OCI-M2 (cell line): ENCODE measurements at regions not wholly inside any gene's neighbourhood (a gene's known extent, or its start where the extent isn't known, plus 50 kb on each side); places are given as distances from the start of the nearest gene placed in this dataset.

Experiments
- DNase-seq: peaks from one replicate; lab custom pipeline; 2025; ENCODE audit not compliant: unreplicated experiment; lab: John Stamatoyannopoulos, UW

DNA sequence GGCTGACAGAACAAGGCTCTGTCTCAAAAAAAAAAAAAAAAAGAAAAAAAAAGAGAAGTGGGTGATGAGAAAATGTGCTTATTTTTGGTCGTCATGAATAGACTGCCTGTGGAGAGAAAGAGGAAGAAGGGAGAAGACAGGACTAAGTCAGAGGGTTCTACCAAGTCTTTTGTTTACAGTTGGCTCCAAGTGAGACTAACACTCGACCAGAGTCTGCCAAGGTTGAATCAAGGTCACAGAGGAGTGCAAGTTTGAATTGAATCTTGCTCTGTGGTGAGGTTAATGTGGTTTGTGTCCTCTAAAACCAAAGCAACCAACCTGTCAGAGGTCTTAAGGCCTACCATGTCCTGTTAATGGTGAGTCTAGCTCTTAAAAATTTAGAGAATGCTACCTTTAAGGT lies 334.1 kb upstream of the GRM7 start:
- no peak for DNase-seq

DNA sequence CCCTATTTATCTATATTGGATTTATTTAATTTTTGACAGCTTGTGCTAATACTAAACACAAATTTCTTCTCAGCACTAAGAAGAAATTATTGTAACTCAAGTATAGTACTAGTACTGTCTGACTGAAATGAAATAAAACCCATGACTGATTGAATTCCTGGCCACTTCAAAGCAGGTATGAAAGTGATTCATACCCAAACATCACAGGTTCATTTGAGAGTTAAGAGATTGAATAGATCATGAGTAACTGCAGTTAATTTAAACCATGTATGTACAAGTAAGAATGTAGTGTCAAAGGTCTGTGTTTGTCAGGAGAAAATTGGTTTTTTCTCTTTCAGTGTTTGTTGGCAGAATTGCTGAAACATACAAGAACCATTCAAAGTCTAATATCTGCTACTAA lies 332.0 kb upstream of the GRM7 start:
- DNase-seq = no peak

GRCh38 chr3:6531153-6531552 lies 329.8 kb upstream of the GRM7 start:
- DNase-seq = no peak

GRCh38 chr3:6532101-6532500 lies 328.8 kb upstream of the GRM7 start:
- DNase-seq = no peak

- DNase-seq = no peak
These were observed 319.9 kb upstream of the GRM7 start for GRCh38 chr3:6540981-6541380.

DNA sequence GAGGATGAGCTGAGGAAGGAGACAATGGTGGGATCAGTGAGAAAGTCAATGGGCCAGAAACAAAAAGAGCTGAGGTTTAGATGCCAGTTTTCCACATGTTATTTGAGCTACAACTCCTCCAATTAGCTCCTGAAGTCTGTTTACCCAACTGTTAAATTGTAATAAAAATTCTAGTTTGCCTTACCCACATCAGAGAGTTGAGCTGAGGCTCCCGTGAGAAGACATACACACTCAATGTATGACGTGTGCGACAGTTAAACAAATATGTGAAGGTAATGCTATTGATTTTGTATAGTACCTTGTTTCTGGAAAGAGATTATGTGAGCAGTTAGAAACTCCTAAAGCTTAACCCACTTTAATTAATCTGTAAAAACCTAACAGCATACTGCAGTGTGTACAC lies 318.1 kb upstream of the GRM7 start:
- no peak for DNase-seq

- DNase-seq = no peak
These were observed 311.6 kb upstream of the GRM7 start for GRCh38 chr3:6549296-6549695.

DNA sequence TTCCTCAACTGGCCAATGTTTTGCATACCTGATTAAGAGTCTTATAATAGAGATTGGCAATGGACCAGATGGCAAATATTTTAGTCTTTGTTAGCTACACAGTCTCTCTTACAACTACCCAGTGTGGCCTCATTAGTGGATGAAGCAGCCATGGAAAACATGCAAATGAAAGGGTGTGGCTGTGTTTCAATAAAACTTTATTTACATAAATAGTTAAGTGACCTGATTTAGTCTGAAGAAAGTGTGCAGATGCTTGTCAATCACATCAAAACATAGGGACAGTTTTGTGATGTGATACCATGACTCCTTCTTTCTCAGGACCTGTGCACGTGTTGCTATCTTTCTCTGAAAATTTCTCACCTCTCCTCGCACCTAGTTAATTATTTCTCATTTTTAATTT lies 309.8 kb upstream of the GRM7 start:
- DNase-seq = no peak

DNA sequence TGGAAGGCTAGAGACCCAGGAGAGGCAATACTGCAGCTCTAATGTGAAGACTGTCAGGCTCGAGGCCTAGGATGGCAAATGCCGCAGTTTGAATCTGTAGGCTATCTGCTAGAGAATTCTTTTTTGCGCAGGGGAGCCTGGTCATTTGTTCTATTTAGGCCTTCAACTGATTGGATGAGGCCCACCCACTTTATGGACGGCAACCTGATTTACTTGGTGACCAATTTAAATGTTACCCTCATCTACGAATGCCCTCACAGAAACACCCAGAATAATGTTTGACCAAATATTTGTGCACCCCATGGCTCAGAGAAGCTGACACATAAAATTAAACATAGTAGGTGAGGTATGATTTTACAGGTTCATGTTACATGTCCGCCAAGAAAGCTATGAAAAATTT lies 300.7 kb upstream of the GRM7 start:
- no peak for DNase-seq

DNA sequence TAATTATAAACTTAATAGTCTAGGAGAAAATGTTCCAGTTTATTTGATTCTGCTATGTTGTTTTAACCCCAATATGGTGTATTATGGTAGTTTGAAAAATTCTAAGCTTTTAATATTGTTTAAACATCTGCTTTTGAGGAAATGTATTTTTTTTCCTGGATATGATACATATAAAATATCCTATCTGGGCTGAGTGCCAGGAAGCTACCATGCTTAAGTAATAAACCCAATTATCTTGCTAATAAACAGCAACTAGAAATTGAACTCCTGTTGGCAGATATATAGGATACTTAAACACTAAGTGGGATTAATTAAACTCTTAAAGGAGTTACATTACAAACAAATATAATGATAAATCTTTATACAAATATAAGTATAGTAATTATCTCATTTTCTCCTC lies 293.7 kb upstream of the GRM7 start:
- DNase-seq = no peak

DNA sequence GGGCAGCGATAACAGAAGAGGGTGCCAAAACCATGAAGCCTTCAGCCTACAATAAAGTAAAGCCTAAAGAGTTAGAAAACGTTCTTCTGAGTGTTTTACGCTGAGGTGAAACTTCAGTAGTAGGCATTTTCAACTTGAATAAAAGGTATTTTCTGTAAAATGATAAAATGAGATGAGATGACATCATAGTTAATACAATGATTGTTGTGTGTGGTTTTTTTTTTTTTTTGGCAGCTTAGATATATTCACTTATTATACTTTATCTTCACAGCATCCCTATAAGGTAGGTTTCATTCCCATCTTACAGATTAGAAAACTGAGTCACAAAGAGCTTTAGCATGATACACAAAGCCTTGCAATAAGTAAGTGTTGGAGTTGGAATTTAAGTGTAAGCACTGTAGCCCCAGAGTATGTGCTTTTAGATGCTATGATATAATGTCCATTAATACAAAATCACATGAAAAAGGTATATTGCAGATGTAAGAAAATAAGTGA lies 291.9 kb upstream of the GRM7 start:
- DNase-seq = no peak

GRCh38 chr3:6571448-6571847 lies 289.5 kb upstream of the GRM7 start:
- no peak for DNase-seq

DNA sequence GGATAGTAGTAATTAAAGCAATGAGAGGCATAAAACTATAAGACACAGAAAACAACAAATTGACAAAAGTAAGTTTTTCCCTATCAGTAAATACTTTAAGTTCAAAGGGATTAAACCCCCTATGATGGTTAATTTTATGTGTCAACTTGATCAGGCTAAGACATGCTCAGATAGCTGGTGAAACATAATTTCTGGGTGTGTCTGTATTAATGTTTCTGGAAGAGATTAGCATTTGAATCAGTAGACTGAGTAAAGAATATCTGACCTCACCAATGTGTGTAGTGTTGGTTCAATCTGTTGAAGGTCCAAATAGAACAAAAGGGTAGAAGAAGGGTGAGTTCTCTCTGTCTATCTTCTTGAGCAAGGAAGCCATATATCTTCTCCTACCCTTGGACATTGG lies 283.3 kb upstream of the GRM7 start:
- no peak for DNase-seq

DNA sequence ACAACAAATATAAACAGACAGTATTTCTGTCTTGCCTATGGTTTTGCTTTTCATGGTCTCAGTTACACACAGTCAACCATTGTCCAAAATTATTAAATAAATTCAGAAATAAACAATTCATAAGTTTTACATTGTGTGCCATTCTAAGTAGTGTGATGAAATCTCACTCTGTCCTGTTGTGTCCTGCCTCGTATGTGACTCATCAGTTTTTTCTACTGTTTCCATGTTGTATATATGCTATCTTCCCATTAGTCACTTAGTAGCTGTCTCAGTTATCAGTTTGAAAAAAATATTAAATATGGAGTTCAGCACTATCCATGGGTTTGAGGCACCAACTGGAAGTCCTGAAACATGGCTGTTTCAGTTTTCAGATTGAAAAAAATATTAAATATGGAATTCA lies 282.4 kb upstream of the GRM7 start:
- DNase-seq = no peak

DNA sequence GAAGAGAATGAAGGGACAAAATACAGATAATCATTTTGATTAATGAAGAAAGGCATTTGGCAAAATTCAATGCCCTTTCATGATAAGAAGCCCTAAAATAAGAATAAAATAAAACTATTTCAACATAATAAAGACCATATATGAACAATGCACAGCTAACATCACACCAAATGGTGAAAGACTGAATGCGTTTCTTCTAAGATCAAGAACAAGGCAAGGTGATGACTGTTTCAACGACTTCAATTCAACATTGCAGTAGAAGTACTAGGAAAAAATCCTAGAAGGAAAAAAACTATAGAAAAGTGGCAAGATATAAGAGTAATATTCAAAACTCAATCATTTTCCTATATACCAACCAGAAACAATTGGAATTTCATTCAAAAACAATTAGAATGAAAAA lies 280.1 kb upstream of the GRM7 start:
- DNase-seq = no peak

- DNase-seq = no peak
These were observed 275.6 kb upstream of the GRM7 start for GRCh38 chr3:6585360-6585759.

DNA sequence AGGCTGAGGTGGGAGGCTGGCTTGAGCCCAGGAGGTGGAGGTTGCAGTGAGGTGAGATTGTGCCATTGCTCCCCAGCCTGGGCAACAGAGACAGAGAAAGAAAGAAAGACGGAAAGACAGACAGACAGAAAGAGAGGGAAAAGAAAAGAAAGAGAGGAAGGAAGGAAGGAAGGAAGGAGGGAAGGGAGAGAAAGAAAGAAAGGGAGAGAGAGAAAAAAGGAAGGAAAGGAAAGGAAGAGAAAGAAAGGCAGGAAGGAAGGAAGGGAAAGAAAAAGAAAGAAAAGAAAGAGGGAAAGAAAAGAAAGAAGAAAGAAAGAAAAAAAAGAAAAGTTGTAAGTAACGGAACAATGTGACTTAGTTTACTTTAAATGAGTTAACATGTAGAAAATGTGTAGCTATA lies 260.7 kb upstream of the GRM7 start:
- DNase-seq = no peak

- DNase-seq = no peak
These were observed 259.5 kb upstream of the GRM7 start for GRCh38 chr3:6601374-6601773.

- DNase-seq = no peak
These were observed 258.6 kb upstream of the GRM7 start for GRCh38 chr3:6602329-6602728.

DNA sequence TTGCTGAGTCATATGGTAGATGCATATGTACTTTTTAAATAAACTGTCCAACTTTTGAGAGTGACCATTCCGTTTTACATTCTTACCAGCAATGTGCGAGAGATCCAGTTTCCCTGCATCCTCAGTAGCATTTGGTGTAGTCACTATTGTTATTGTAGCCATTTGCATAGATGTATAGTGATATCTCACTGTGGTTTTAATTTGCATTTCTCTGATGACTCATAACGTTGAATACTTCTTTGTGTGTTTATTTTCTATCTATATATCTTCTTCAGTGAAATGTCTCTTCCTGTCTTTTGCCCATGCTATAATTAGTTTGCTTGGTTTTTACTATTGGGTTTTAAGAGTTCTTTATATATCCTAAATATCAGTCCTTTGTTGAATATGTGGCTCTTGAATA lies 255.7 kb upstream of the GRM7 start:
- DNase-seq = no peak

- DNase-seq = no peak
These were observed 252.1 kb upstream of the GRM7 start for GRCh38 chr3:6608843-6609242.

DNA sequence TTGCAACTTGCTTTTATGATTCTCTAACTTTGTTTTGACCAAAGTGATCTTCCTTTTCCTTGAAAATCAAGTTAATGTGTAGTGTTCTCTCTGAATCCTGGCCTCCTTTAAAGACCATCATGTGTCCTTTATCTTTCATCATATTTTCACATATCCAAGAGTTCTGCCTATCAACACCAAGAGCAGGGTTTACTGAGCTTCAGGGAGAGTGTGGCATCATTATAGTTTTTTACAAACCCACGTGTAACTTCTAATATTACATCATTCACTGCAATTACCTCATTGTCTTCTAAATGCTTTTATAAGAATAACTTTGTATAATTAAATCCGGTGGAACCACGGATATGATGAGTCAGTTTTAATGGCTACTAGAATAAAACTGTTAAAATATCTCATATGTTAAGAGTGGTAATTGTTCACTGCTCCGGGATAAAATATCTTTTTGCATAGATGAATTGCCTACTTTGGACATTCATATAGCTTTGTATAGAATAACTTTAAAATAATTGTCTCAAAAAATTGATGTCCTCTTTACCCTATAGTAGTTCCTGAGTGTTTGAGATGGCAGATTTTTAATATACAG lies 248.8 kb upstream of the GRM7 start:
- DNase-seq = no peak

GRCh38 chr3:6622260-6622659 lies 238.7 kb upstream of the GRM7 start:
- DNase-seq = no peak

DNA sequence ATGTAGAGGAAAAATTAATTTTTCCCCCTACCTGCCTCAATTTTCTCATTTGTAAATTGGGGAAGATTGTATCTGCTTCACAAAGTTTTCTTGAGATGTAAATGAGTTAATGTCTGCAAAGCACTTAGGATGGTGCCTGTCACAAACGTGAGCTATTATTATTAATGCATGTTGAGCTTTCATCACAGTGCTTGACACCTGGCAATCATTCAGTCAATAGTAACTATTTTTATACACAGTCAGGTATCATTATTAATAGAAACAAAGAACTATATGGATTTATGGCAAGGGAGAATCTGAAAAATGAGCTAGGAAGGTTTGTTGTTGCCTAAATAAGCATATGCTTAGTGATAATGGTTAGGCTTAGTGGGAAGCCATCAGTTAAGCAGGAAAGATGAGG lies 238.2 kb upstream of the GRM7 start:
- DNase-seq = no peak
